Right hindlimb (tissue), 1 donor: ENCODE measurements at regions not wholly inside any gene's neighbourhood (a gene's known extent, or its start where the extent isn't known, plus 50 kb on each side); places are given as distances from the start of the nearest gene placed in this dataset.

Experiments
- DNase-seq: peaks from one replicate; pipeline ENCODE4 v3.0.0-alpha.2; 2018

- no peak for DNase-seq
Observed at GRCh38 chr4:24476282-24476681, 108.1 kb downstream of the DHX15 start.

GRCh38 chr4:24475756-24476155, 108.6 kb downstream of the DHX15 start:
- DNase-seq = no peak

GRCh38 chr4:24473309-24473721, 111.0 kb downstream of the DHX15 start:
- DNase-seq = no peak

- DNase-seq = peak; percentile 90
Observed at GRCh38 chr4:24472514-24473308, 111.6 kb downstream of the DHX15 start.

GRCh38 chr4:24472161-24472510, 112.2 kb downstream of the DHX15 start:
- peak; percentile 47 for DNase-seq

- DNase-seq = peak; percentile 54
Observed at GRCh38 chr4:24471486-24472160, 112.7 kb downstream of the DHX15 start.

GRCh38 chr4:24470666-24471485, 113.5 kb downstream of the DHX15 start:
- peak; percentile 76 for DNase-seq

GRCh38 chr4:24468071-24468470, 116.3 kb downstream of the DHX15 start:
- DNase-seq = no peak

GRCh38 chr4:24464566-24464965, 119.8 kb downstream of the DHX15 start:
- no peak for DNase-seq

GRCh38 chr4:24456431-24456830, 127.9 kb downstream of the DHX15 start:
- no peak for DNase-seq

- no peak for DNase-seq
Observed at GRCh38 chr4:24453951-24454350, 130.4 kb downstream of the DHX15 start.

GRCh38 chr4:24451870-24452269, 132.5 kb downstream of the DHX15 start:
- no peak for DNase-seq

GRCh38 chr4:24443200-24443599, 141.2 kb downstream of the DHX15 start:
- DNase-seq = no peak

- DNase-seq = no peak
Observed at GRCh38 chr4:24440765-24441164, 143.6 kb downstream of the DHX15 start.

- no peak for DNase-seq
Observed at GRCh38 chr4:24434241-24434640, 150.1 kb downstream of the DHX15 start.

- DNase-seq = peak; percentile 62
Observed at GRCh38 chr4:24433515-24434214, 150.7 kb downstream of the DHX15 start.

GRCh38 chr4:24428850-24429249, 155.5 kb downstream of the DHX15 start:
- no peak for DNase-seq

- no peak for DNase-seq
Observed at GRCh38 chr4:24426557-24426956, 157.8 kb downstream of the DHX15 start.

GRCh38 chr4:24425863-24426262, 158.5 kb downstream of the DHX15 start:
- no peak for DNase-seq

- no peak for DNase-seq
Observed at GRCh38 chr4:24423670-24424069, 160.7 kb downstream of the DHX15 start.

- DNase-seq = no peak
Observed at GRCh38 chr4:24422644-24423043, 161.7 kb downstream of the DHX15 start.

- DNase-seq = peak; percentile 76
Observed at GRCh38 chr4:24419181-24420034, 164.9 kb downstream of the DHX15 start.
